GM21717 (cell line): ENCODE measurements at regions not wholly inside any gene's neighbourhood (a gene's known extent, or its start where the extent isn't known, plus 50 kb on each side); places are given as distances from the start of the nearest gene placed in this dataset.

Source experiments
- ATAC-seq: cut with Tn5 transposase; IDR thresholded peaks from one replicate; pipeline ENCODE4 v1.9.1; 2021; ENCODE audit warnings: mild to moderate bottlenecking, moderate library complexity; ENCODE audit not compliant: unreplicated experiment

DNA sequence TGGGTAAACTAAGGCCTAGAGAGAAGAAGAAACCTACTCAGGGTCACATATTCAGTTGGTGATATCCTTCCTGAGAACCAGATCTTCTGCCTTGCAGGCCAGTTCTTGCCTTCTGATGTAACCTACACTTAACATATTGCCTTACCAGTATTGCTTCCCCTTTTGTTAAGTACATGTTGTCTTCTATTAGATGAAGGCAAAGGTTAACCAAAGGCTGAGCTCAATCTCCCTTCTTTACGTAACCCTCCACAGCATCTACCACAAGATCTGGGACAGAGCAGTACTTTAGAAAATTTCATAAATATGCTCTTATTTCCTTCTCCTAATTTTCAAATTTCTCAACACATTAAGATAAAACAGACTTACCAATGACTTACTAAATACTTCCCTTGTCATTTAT is 474.4 kb downstream of the SH2D1A start:
- ATAC-seq, result no peak

DNA sequence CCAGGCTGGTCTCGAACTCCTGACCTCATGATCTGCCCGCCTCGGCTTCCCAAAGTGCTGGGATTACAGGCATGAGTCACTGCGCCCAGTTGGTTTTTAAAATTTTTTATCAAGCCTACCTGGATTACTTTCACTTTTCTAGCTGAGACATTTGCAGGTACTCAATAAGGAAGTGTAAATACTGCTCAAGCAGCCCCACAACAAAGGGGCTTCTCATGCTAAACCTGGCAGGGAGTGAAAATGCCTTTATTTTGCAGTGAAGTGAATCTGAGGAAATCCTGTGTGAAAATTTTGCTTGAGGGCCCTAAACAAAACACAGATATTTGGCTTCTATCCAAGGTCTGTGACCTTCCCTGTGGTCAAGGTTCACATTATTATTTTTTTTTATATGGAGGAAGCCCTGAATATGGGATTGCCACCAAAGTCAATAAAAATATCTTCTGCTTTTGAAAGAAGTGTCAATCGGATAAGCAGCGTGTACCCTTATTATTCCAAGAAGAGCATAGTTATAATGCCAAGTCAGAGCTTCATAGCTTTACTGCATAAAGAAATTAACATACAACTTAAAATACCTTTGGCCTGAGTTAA is 481.0 kb downstream of the SH2D1A start:
- ATAC-seq, result no peak

DNA sequence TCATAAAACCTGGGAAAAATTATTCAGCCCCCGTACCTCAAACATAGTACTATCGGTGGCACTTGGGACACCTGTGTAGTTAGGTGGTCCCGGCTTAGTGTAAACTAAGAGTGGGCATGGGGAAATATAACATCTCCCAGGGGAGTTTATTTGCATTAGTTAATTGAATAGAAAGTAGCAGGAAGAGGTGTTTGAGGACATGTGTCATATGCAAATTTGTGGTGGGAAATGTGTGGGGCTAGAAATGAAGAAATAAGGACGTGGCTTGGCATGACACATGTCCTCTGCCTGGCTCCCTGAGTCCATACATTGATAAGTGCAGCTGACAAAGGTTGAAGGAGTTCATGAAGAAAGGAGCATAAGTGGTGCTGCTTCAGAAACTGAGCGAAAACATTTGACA is 483.6 kb downstream of the SH2D1A start:
- ATAC-seq, result no peak

DNA sequence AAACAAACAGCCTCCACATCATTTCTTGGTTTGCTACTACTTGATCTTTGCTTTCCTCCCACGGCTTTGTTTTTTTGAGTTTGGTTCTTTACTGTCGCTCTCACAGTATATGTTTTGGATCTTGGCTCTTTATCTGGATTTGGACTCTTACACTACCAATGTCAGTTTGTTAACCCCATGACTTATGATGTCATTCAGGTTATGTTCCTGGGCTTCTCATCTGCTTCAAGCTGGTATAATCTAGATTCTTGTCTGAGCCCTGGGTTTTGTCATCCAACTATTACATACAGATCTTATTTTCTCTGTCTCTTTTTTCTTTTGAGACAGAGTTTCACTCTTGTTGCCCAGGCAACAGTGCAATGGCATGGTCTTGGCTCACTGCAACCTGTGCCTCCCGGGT is 482.9 kb upstream of the TEX13C start:
- ATAC-seq, result no peak

DNA sequence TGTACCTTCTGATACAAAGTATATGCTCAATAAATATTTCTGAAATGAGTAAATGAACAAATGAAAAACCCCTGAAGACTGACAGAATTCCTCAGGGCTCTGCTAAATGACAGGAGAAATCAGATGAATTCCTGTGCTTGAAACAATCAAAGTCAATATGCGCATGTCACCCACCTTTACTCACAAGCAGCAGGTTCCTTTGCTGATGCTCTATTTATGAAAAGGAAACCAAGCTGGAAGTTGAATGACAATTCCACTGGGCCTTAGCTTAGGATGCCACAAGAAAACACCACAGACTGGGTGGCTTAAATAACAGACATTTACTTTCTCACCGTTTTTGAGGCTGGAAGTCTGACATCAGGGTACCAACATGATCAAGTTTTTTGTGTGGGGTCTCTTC is 477.5 kb upstream of the TEX13C start:
- ATAC-seq, result no peak

DNA sequence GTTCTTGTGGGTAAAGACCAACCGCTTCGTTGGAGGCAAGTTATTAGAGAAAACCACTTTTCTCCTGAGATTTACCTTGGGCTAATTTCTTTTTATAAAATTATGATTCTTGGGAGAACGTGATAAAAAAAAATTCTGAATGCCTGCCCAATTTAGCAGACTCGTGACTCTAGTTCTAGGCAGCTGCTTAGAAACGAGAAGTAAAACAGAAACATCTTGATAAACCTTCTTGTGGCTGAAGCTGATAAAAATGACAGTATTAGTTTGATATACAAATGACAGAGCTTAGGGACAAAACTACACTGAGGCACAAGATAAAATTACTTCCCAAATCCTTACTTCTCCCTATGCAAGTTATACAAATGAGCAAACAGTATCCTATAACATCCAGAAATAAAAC is 458.9 kb upstream of the TEX13C start:
- no peak for ATAC-seq

DNA sequence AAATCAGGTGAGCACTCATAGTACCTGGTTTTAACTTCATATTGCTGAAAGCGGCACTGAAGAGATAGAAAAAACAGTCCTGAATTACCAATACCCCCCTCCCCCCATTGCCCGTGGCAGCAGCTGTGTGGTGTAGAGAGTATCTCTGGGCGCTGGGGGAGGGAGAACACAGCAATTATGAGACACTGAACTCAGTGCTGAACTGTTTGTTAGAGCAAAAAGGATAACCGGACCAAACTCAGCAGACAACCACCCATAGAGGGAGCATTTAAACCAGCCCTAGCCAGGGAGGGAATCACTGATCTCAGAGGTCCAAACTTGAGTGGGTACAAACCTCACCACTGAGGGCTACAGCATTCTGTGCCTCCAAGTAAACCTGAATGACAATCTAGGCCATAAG is 457.4 kb upstream of the TEX13C start:
- no peak for ATAC-seq

DNA sequence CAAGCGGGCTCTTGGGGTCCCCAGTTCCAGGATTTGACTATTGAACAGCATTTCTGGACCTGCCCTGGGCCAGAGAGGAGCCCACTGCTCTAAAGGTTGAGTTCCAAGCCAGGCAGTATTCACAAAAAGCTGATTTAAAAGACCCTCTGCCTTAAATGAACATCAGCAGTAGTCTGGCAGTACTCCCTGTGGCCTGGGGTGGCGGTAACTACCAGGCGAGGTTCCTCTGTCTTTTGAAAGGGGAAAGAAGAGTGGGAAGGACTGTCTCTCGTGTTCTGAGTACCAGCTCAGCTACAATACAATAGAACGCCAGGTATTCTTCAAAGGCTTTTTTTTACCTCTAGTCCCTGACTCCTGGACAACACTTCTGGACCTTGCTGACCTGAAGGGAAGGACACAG is 456.4 kb upstream of the TEX13C start:
- no peak for ATAC-seq

DNA sequence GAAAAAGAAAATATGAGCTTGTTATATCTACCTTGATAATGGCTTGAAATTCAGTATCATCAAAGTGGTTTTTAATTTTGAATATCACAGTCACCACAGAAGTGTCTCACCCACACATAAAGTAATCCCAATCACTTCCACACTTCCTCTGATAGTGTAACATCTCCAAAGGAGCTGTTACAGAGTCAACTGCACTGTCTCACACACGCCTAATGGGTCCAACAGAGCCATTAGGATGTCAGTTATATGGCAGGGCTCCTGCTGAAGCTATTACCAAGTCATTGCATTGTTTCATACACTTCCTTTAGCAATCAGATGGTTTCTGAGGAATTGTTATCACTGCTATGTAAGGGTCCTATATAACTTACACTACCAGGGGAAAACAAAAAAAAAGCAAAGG is 432.1 kb upstream of the TEX13C start:
- ATAC-seq, result no peak

DNA sequence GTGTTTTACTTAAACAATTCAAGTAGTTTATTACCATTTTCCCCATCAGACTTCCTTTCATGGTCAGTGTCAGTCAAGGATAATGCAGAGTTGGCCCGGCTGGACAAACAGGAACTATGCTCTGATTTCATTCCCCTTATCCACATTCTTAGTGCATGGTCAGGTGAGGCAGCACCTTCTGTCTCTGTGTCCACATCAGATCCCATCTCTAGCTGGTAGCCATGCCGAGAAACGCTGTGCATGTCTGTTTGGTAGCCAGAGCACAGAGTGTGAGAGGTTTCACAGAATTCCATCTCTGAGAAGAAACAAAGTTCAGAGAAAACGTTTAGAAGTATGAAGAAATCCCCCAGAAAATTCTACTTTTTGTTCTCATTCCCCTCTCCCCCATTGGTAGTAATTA is 423.7 kb upstream of the TEX13C start:
- no peak for ATAC-seq

DNA sequence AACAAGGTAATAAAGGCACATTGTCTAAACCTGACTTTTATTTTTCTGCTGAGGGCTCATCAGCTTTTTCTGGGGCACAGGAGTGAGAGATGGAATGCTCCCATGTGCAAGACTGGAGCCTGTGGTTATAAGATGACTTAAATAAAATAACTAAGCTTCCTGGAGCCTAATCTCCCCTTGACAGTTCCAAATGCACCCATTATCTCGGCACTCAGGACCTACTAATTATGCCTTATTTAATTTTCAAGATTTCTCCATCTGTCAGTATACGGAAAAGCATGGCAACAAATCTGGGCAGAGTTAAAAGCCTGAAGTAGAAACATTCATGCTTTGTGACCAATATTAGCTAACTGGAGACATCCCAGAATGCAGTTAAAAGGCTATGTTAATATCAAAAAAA is 416.7 kb upstream of the TEX13C start:
- no peak for ATAC-seq

DNA sequence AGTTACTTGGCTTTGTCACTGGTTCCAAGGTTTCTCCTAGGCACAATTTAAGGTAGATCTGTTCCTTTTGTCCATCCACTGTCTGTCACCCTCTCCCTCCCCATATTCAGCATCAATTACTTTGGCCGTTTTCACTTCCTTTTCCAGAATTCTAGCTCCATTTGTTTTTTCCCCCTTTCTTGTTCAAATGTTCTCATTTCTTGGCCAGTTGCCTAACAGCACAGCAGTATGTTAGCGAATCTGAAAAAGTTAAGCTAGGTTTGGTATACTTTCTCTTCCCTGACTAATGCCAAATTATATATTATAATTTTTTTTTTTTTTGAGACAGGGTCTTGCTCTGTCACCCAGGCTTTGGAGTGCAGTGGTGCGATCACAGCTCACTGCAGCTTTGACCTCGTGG is 409.1 kb upstream of the TEX13C start:
- ATAC-seq, result no peak

DNA sequence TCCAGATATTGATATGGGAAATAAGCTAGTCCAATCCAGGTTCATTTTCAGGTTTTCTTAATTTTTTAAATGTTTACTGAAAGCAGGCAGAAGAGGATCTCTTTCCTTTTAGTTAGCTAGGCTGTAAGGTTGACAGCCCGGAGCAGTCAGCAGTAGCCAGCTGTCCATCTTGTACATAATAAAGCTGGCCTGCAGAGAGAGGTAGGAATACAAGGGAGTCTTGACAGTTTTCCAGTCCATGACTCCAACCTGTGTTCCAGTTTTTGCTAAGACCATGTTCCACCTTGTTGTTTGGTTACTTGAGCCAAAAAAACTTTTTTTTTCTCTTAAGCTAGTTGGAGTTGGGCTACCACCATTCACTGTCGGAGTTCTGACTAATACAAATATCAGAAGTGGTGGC is 402.7 kb upstream of the TEX13C start:
- no peak for ATAC-seq

DNA sequence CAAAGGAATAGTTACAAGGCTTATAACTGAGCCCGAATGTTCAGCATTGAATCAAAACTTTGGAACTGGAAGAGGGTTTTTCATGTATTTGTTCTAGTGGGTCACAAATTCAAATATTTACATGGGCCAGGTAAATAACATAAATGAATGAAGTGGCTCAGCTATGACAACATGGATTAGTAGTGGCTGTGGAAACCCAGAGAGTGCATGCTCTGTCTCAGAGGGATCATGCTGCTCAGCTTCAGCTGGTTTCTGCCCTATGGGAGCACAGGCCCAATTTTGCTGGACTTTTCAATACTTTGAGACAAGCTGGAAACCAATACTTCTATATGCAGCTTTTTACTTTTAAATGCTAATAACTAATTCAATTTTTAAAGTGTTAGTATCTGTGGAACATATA is 394.0 kb upstream of the TEX13C start:
- ATAC-seq, result no peak

DNA sequence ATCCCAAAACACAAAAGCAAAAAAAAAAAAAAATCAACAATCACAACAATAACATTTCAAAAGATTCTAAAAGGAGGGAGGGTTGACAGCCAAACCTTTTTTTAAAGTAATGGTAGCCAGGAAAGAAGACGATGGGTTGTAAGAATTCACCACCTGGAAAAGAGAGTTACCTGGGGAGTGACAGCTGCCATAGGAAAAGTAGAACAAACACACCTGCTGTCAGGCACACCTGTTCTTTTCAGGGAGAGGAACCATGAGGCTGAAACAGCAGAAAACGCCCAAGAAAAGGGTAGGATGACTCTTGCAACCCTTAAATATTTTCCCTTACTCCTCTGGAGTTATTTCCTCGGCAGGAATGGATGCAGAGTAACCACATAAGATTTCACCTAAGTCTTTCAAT is 388.4 kb upstream of the TEX13C start:
- ATAC-seq, result no peak

DNA sequence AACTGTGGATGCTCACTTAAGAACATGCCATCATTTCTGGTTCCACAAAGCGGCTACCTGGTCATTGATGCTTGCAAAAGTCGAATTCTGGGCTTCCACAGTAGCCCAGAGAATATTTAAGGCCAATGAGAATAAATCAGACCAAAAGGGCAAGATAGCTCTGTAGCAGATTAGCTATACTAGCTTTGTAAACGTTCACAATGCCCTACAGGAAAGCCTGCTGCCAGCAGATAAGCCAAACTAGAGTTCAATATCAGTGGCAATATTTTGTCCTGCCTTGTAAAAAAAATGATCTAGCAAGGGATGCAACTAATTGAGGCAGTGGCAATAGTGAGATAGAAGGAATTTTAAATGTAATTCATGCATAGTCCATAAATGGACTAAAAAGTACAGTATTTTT is 387.7 kb upstream of the TEX13C start:
- no peak for ATAC-seq

DNA sequence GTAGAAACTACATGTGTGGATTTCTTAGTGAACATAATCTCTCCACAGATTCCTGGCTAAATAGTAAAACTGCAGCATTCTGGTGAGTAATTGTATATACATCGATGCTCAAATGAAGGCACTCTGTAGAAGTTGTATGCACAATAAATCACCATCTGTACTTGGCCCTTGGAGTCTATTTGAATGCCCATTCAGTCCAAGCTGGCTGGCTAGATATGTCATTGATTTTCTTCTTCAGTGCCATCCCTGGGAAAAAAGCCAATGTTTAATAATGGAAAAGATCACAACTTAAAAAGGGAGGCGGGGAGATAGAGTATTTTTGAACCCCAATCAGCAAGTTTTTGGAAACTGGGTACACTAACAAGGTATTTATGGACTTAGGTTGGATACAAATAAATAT is 381.0 kb upstream of the TEX13C start:
- no peak for ATAC-seq

DNA sequence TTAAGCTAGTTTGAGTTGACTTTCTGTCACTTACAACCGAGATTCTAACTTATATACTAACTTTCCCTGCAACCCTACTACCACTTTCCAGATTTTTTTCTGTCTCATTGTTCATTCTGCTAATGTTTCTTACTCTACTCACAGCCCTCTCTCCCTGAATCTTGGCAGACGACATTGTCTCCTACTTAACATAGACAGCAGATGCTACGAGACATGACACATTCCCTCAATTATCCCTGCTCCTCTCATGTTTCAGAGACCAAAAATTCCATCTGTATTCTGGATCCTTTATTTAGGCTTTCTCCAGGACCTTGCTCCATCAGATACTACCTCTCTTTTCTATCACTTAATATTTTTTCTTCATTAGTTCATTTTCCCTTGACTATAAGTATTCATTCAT is 379.1 kb upstream of the TEX13C start:
- no peak for ATAC-seq

DNA sequence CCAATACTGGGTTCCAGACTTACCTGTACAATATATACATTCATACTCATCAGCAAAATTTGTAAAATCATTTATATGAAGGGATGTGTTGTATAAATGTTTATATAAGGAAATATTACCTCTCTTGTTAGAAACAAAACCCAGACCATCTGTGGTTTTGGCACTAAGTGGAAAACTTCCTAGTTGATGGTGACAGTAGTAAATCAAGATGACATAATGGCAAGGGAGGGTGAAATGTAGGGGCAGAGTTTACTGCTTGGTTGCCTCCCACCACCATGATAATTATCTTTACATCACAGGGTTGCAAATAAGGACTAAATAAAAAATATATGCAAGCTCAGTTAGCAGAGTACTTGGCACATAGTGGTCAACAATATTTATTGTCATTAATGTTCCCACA is 365.3 kb upstream of the TEX13C start:
- no peak for ATAC-seq

DNA sequence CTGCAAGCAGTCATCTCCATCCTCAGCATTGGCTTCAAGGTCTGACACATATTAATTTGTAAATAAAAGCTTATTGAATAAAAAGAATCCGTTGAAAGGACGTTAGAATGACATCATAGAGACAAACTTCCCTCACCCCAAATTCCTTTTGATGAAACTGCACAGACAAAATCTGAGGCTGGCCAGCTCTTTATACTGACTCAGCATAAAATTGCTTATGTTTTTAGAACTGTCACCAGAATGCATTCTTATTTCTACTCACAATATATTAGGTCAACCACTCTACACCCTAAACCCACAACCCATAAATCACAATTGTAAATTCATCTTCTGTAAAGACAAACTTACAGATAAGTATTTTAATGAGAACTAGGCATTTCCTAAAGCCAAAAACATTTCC is 359.2 kb upstream of the TEX13C start:
- no peak for ATAC-seq

DNA sequence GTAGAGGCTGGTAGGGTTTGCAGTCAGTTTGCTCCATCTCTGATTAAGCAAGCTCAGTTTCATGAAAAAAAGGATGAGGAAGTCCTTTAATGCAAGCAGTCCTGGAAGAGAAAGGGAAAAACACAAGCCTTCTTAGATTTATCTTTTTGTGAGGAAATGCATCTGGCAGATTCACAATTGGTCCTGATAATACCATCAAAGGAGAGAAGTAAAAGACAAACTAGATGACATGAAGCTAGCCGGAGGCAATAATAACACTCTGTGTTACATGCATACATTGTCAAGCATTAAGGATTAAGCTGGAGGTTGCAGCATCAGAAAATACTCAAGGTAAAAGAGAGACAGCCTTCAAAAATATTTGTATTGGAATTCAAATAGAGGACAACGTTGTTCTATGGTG is 356.0 kb upstream of the TEX13C start, which contains the start of gene TENM1:
TENM1 (minus strand) TSS at position 101 of the 400 bp plus-strand sequence.
- ATAC-seq, result no peak

DNA sequence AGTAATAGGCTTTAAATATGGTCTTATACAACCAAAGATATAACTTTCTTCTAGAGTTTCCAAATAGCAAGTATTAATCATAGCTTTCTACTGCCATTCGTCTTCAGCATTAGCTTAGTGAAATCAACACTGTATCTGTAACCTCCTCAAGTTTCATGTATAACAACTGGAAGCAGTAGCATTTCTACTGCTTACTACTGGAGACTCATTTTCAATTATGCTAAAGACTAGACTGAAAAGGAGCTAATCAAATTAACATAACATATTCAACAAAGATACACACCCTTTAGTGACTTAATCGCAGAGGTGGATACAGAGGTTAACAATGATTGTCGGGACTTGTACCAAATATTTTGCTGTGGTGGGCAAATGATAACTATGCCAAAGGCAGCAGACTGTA is 344.2 kb upstream of the TEX13C start:
- no peak for ATAC-seq

DNA sequence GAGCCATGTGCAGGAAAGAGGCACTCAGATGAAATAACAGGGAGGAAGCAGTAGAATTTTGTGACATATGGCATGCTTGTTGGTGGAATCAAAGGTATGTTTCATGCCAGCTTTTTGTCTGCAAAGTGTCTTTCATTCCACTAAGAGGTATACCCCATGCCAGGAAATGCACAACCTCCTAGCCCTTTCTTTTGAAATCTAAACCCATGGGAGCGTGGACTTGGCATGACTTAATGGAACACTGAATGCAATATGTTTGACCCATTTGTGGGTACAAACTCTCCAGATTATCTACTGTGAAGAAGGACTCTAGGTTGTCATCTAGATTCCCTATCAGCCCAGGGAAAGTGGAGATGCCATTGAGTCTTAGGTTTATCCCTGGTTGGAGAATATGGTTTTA is 338.3 kb upstream of the TEX13C start:
- no peak for ATAC-seq
